ENCODE measurements at regions not wholly inside any gene's neighbourhood (a gene's known extent, or its start where the extent isn't known, plus 50 kb on each side); places are given as distances from the start of the nearest gene placed in this dataset.

DNA sequence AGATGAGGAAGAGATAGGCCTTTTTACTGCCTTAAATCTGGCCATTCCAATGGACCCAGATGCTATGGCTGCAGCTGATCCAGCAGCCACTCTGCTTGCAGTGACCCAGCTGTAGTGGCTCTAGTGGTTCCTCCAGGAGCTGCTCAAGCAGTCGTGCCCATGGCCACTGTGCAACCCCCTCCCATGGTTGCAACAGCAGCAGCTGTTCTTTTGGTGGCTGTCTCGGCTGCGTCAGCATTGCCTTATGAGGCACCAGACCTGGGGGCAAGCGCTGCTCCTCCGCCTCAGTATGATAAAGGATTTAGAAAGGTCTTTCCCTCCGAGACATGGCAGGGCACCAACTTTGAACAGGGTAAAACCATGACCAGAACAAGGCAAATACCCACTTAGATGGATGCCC, 384.9 kb upstream of the DCC start:
- ATAC-seq: no peak
- no peak overlapping the region for H3K4me3 ChIP-seq (replicated peaks in 1 of 3; ENCODE audit: insufficient read depth in 1 of 3, low read depth in 2 of 3, low read length in 3 of 3)
- H3K4me1 ChIP-seq (ENCODE audit: insufficient read depth, low read length): no peaks in the 10 kb centered on the region
- BruUV-seq (replicated peaks): no TSS peak
- no peaks in the 10 kb centered on the region for H3K36me3 ChIP-seq (replicated peaks in 1 of 2; ENCODE audit: control insufficient read depth in 1 of 2, insufficient read depth in 2 of 2, low read length in 2 of 2)
- CTCF ChIA-PET (ENCODE audit: low intra/inter-chr PET ratio, low total read pairs): no interaction called here
- H3K9me3 ChIP-seq (ENCODE audit: low read length): peaks cover 80% of the 10 kb centered on the region
- FAIRE-seq: no peak
- in situ Hi-C loops (cut with HindIII; ENCODE audit: extremely low pct_ligation_motif_present, low pct_unique_long_range_greater_than_20kb): no loop called here
- intact Hi-C loops (cut with micrococcal nuclease; ENCODE audit: unreplicated experiment): no loop called here
- H3K27ac ChIP-seq (ENCODE audit: extremely low read length, insufficient read depth, low read length): no peak overlapping the region
- no peak overlapping the region for H2AFZ ChIP-seq (ENCODE audit: low read length)
- H3K9ac ChIP-seq (ENCODE audit: insufficient read depth, low read depth, low read length): no peak overlapping the region
- no peak overlapping the region for H3K4me2 ChIP-seq (ENCODE audit: low read depth, low read length)
- DNase-seq (ENCODE audit: low spot score): no peak
- POLR2A ChIA-PET: no interaction called here
- 26% methylated on average over 4 of the region's 6 CpGs for WGBS (ENCODE audit: low lambda C conversion rate)
- H4K20me1 ChIP-seq (ENCODE audit: insufficient read depth, low read length): no peaks in the 10 kb centered on the region
- no peaks in the 10 kb centered on the region for H3K79me2 ChIP-seq (ENCODE audit: insufficient read depth, low read length)
- H3K27me3 ChIP-seq (ENCODE audit: control insufficient read depth in 1 of 2, insufficient read depth in 2 of 2, low read length in 2 of 2): no peaks in the 10 kb centered on the region
- TF ChIP-seq ZNF180 (CRISPR knock-in tag; IDR thresholded peaks at IDR 0.05; ENCODE audit: borderline replicate concordance, low read depth) (no peak), NFE2 (CRISPR knock-in tag; IDR thresholded peaks at IDR 0.05) (no peak), GTF3A (CRISPR knock-in tag; conservative IDR thresholded peaks at IDR 0.05) (no peak), ATF5 (CRISPR knock-in tag; IDR thresholded peaks at IDR 0.05; ENCODE audit: low read depth) (no peak), SNRNP70 (IDR thresholded peaks at IDR 0.05; ENCODE audit: low read depth, low read length) (no peak), BCL6 (CRISPR knock-in tag; IDR thresholded peaks at IDR 0.05) (no peak), NBN (conservative IDR thresholded peaks at IDR 0.05) (no peak), KLF15 (CRISPR knock-in tag; IDR thresholded peaks at IDR 0.05; ENCODE audit: borderline replicate concordance) (no peak), ZNF703 (CRISPR knock-in tag; IDR thresholded peaks at IDR 0.05; ENCODE audit: borderline replicate concordance) (no peak), ZNF563 (CRISPR knock-in tag; IDR thresholded peaks at IDR 0.05) (no peak)

GRCh38 chr18:51957001-51957400, 383.0 kb upstream of the DCC start:
- ChIA-PET POLR2A (no interaction called here), CTCF (ENCODE audit: low intra/inter-chr PET ratio, low total read pairs) (no interaction called here)
- intact Hi-C loops (cut with micrococcal nuclease; ENCODE audit: unreplicated experiment): no loop called here
- DNase-seq (ENCODE audit: low spot score) (no peak), ATAC-seq (no peak), FAIRE-seq (no peak)
- Histone ChIP-seq H3K9me3 (ENCODE audit: low read length) (peaks cover 84% of the 10 kb centered on the region), H3K27ac (ENCODE audit: extremely low read length, insufficient read depth, low read length) (no peak overlapping the region), H3K27me3 (ENCODE audit: control insufficient read depth in 1 of 2, insufficient read depth in 2 of 2, low read length in 2 of 2) (no peaks in the 10 kb centered on the region), H4K20me1 (ENCODE audit: insufficient read depth, low read length) (no peaks in the 10 kb centered on the region), H3K4me2 (ENCODE audit: low read depth, low read length) (no peak overlapping the region), H3K9ac (ENCODE audit: insufficient read depth, low read depth, low read length) (no peak overlapping the region), H2AFZ (ENCODE audit: low read length) (no peak overlapping the region), H3K79me2 (ENCODE audit: insufficient read depth, low read length) (no peaks in the 10 kb centered on the region), H3K4me1 (ENCODE audit: insufficient read depth, low read length) (no peaks in the 10 kb centered on the region), H3K4me3 (replicated peaks in 1 of 3; ENCODE audit: insufficient read depth in 1 of 3, low read depth in 2 of 3, low read length in 3 of 3) (no peak overlapping the region), H3K36me3 (replicated peaks in 1 of 2; ENCODE audit: control insufficient read depth in 1 of 2, insufficient read depth in 2 of 2, low read length in 2 of 2) (no peaks in the 10 kb centered on the region)
- in situ Hi-C loops (cut with HindIII; ENCODE audit: extremely low pct_ligation_motif_present, low pct_unique_long_range_greater_than_20kb): no loop called here
- WGBS (ENCODE audit: low lambda C conversion rate): 10% methylated on average over 4 of the region's 4 CpGs
- no TSS peak for BruUV-seq (replicated peaks)
- TF ChIP-seq ZNF138 (CRISPR knock-in tag; IDR thresholded peaks at IDR 0.05; ENCODE audit: low read depth): no peak
- no peak for TF ChIP-seq MED13 (CRISPR knock-in tag; IDR thresholded peaks at IDR 0.05)
- no peak for TF ChIP-seq NFIB (CRISPR knock-in tag; IDR thresholded peaks at IDR 0.05; ENCODE audit: borderline replicate concordance)
- TF ChIP-seq ZXDC (CRISPR knock-in tag; IDR thresholded peaks at IDR 0.05): no peak
- no peak for TF ChIP-seq CAMTA2 (CRISPR knock-in tag; IDR thresholded peaks at IDR 0.05; ENCODE audit: borderline replicate concordance)
- no peak for TF ChIP-seq ZMYM2 (CRISPR knock-in tag; IDR thresholded peaks at IDR 0.05)
- TF ChIP-seq EED (CRISPR knock-in tag; IDR thresholded peaks at IDR 0.05): no peak
- no peak for TF ChIP-seq ATF7-NPFF (CRISPR knock-in tag; IDR thresholded peaks at IDR 0.05; ENCODE audit: low read depth)
- TF ChIP-seq ZNF850 (CRISPR knock-in tag; conservative IDR thresholded peaks at IDR 0.05): no peak

All from HepG2 (cell line).